HEK293 (cell line): ENCODE measurements at regions not wholly inside any gene's neighbourhood (a gene's known extent, or its start where the extent isn't known, plus 50 kb on each side); places are given as distances from the start of the nearest gene placed in this dataset.

Experiments
- CTCF ChIP-seq: fragments of 450-650 bp; formaldehyde crosslinking; IDR thresholded peaks from 2 replicates; pipeline ENCODE4 v1.5.1; 2016; ENCODE audit warnings: missing biosample characterization, missing genetic modification characterization
- RBAK ChIP-seq: fragments of 450-650 bp; formaldehyde crosslinking; IDR thresholded peaks from 2 replicates; pipeline ENCODE4 v1.5.1; 2016; ENCODE audit warnings: missing biosample characterization, missing genetic modification characterization
- SCRT1 ChIP-seq: fragments of 450-650 bp; formaldehyde crosslinking; IDR thresholded peaks from 2 replicates; pipeline ENCODE4 v1.5.1; 2016; ENCODE audit warnings: missing biosample characterization, missing genetic modification characterization, borderline replicate concordance
- YY1 ChIP-seq: fragments of 450-650 bp; formaldehyde crosslinking; IDR thresholded peaks from 2 replicates; pipeline ENCODE4 v1.5.1; 2018; ENCODE audit warnings: missing biosample characterization, missing genetic modification characterization
- ZBTB10 ChIP-seq: fragments of 450-650 bp; formaldehyde crosslinking; IDR thresholded peaks from 2 replicates; pipeline ENCODE4 v1.5.1; 2016; ENCODE audit warnings: missing biosample characterization, missing genetic modification characterization
- ZBTB6 ChIP-seq: fragments of 450-650 bp; formaldehyde crosslinking; IDR thresholded peaks from 2 replicates; pipeline ENCODE4 v1.5.1; 2017; ENCODE audit warnings: missing biosample characterization, missing genetic modification characterization
- ZBTB8A ChIP-seq: fragments of 450-650 bp; formaldehyde crosslinking; IDR thresholded peaks from 2 replicates; pipeline ENCODE4 v1.5.1; 2016; ENCODE audit warnings: missing biosample characterization, missing genetic modification characterization
- ZNF148 ChIP-seq: fragments of 450-650 bp; formaldehyde crosslinking; IDR thresholded peaks from 2 replicates; pipeline ENCODE4 v1.5.0; 2017; ENCODE audit warnings: missing biosample characterization, missing genetic modification characterization, borderline replicate concordance
- ZNF18 ChIP-seq: fragments of 450-650 bp; formaldehyde crosslinking; IDR thresholded peaks from 2 replicates; pipeline ENCODE4 v1.5.1; 2016; ENCODE audit warnings: missing biosample characterization, missing genetic modification characterization
- ZNF280C ChIP-seq: fragments of 450-650 bp; formaldehyde crosslinking; IDR thresholded peaks from 2 replicates; pipeline ENCODE4 v1.5.1; 2016; ENCODE audit warnings: missing biosample characterization, missing genetic modification characterization
- ZNF362 ChIP-seq: fragments of 450-650 bp; formaldehyde crosslinking; IDR thresholded peaks from 2 replicates; pipeline ENCODE4 v1.5.1; 2016; ENCODE audit warnings: missing biosample characterization, missing genetic modification characterization
- ZNF398 ChIP-seq: fragments of 450-650 bp; formaldehyde crosslinking; IDR thresholded peaks from 2 replicates; pipeline ENCODE4 v1.5.1; 2017; ENCODE audit warnings: missing biosample characterization, missing genetic modification characterization
- ZNF514 ChIP-seq: fragments of 450-650 bp; formaldehyde crosslinking; IDR thresholded peaks from 2 replicates; pipeline ENCODE4 v1.5.1; 2016; ENCODE audit warnings: missing biosample characterization, missing genetic modification characterization
- ZNF654 ChIP-seq: fragments of 450-650 bp; formaldehyde crosslinking; IDR thresholded peaks from 2 replicates; pipeline ENCODE4 v1.5.1; 2016; ENCODE audit warnings: low read depth, missing biosample characterization, missing genetic modification characterization
- ZNF660 ChIP-seq: fragments of 450-650 bp; IDR thresholded peaks from 2 replicates; pipeline ENCODE4 v1.5.1; 2018; ENCODE audit warnings: missing biosample characterization, mild to moderate bottlenecking, missing genetic modification characterization
- ZNF777 ChIP-seq: fragments of 450-650 bp; formaldehyde crosslinking; IDR thresholded peaks from 2 replicates; pipeline ENCODE4 v1.5.1; 2017; ENCODE audit warnings: missing biosample characterization, missing genetic modification characterization, borderline replicate concordance
- ZSCAN5A ChIP-seq: fragments of 450-650 bp; formaldehyde crosslinking; IDR thresholded peaks from 2 replicates; pipeline ENCODE4 v1.5.1; 2016; ENCODE audit warnings: missing biosample characterization, missing genetic modification characterization

- no peak for TF ChIP-seq ZNF398 (tag by site-specific recombination)
- no peak for TF ChIP-seq ZBTB10
- TF ChIP-seq RBAK (tag by site-specific recombination): no peak
- TF ChIP-seq ZBTB6 (tag by site-specific recombination): no peak
- no peak for TF ChIP-seq ZNF777
- no peak for TF ChIP-seq ZNF148 (tag by site-specific recombination)
- no peak for TF ChIP-seq YY1 (tag by site-specific recombination)
- TF ChIP-seq ZBTB8A (tag by site-specific recombination): no peak
- no peak for TF ChIP-seq ZNF514 (tag by site-specific recombination)
- peak; percentile 85 for TF ChIP-seq ZNF654 (tag by site-specific recombination)
- no peak for TF ChIP-seq ZSCAN5A (tag by site-specific recombination)
- no peak for TF ChIP-seq ZNF280C (tag by site-specific recombination)
- no peak for TF ChIP-seq SCRT1 (tag by site-specific recombination)
- 0 out of 2 replicates have a peak, but pooled peaks have one; percentile 31 for TF ChIP-seq ZNF660 (tag by site-specific recombination)
- TF ChIP-seq CTCF: peak; percentile 55
- TF ChIP-seq ZNF362 (tag by site-specific recombination): no peak
- TF ChIP-seq ZNF18: no peak
Measured at GRCh38 chr11:11787305-11788062, 54.3 kb upstream of the USP47 start (continued).
